Muscle layer of colon (tissue), 2 donors: ENCODE measurements at regions not wholly inside any gene's neighbourhood (a gene's known extent, or its start where the extent isn't known, plus 50 kb on each side); places are given as distances from the start of the nearest gene placed in this dataset.
"Not testable (repeated sequence)": the region's sequence is repeated elsewhere in the genome, so short reads cannot be mapped to it uniquely, and the experiment has no call there.

Experiments
- H3K27ac ChIP-seq: one replicate; pipeline ENCODE4 v1.7.0; 2013; ENCODE audit warnings: low read depth, mild to moderate bottlenecking, low read length, moderate library complexity
- H3K27me3 ChIP-seq, 2 donors: one replicate each; pipeline ENCODE4 v1.7.0; 2013; ENCODE audit warnings: low read length in 2 of 2, mild to moderate bottlenecking in 2 of 2; ENCODE audit not compliant: insufficient read depth in 2 of 2, control insufficient read depth in 1 of 2
- H3K36me3 ChIP-seq: one replicate; pipeline ENCODE4 v1.7.0; 2013; ENCODE audit warnings: mild to moderate bottlenecking, low read length; ENCODE audit not compliant: insufficient read depth
- H3K4me1 ChIP-seq: one replicate; pipeline ENCODE4 v1.7.0; 2013; ENCODE audit warnings: mild to moderate bottlenecking, low read length; ENCODE audit not compliant: insufficient read depth
- H3K4me3 ChIP-seq, 2 donors: one replicate each; pipeline ENCODE4 v1.7.0; 2013; ENCODE audit warnings: low read length in 2 of 2, low read depth in 1 of 2, mild to moderate bottlenecking in 1 of 2, moderate library complexity in 1 of 2
- H3K9ac ChIP-seq: one replicate; pipeline ENCODE4 v1.7.0; 2013; ENCODE audit warnings: low read length
- H3K9me3 ChIP-seq: one replicate; pipeline ENCODE4 v1.7.0; 2013; ENCODE audit warnings: mild to moderate bottlenecking, low read length
- donor health status: abdominal sarcoma.
- donor health status: Adenocarcinoma of cecum.

DNA sequence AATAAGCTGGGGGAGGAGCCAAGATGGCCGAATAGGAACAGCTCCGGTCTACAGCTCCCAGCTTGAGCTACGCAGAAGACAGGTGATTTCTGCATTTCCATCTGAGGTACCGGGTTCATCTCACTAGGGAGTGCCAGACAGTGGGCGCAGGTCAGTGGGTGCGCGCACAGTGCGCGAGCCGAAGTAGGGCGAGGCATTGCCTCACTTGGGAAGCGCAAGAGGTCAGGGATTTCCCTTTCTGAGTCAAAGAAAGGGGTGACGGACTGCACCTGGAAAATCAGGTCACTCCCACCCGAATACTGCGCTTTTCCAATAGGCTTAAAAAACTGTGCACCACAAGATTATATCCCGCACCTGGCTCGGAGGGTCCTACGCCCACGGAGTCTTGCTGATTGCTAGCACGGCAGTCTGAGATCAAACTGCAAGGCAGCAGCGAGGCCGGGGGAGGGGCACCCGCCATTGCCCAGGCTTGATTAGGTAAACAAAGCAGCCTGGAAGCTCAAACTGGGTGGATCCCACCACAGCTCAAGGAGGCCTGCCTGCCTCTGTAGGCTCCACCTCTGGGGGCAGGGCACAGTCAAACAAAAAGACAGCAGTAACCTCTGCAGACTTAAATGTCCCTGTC, 606.4 kb downstream of the TMA16 start:
- not testable (repeated sequence) for H3K36me3 ChIP-seq, H3K27me3 ChIP-seq, H3K27ac ChIP-seq, H3K4me1 ChIP-seq, H3K9me3 ChIP-seq, H3K9ac ChIP-seq, H3K4me3 ChIP-seq

DNA sequence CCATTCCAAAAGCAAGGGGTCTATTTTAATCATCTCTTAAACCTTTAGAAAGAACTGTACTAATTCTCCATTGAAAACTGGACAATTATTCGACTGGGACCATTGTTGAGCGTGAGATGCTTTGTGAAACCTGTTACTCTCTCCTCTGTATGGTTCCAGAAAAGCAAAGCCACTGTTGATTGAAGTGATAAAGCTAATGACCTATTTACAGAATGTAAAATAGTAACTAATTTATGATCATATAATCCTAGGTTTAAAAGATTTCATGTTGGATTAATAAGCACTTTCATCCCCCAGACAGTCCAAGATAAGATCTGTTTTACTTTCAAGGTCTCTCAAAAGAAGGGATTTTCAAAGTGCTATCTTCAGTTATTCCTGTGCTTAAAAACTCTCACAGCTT, 614.5 kb downstream of the TMA16 start:
- no peak overlapping the region for H3K9ac ChIP-seq
- H3K9me3 ChIP-seq = no peaks in the 10 kb centered on the region
- no peak overlapping the region for H3K27ac ChIP-seq
- H3K4me3 ChIP-seq = no peak overlapping the region
- no peaks in the 10 kb centered on the region for H3K36me3 ChIP-seq
- no peaks in the 10 kb centered on the region for H3K27me3 ChIP-seq
- no peaks in the 10 kb centered on the region for H3K4me1 ChIP-seq

DNA sequence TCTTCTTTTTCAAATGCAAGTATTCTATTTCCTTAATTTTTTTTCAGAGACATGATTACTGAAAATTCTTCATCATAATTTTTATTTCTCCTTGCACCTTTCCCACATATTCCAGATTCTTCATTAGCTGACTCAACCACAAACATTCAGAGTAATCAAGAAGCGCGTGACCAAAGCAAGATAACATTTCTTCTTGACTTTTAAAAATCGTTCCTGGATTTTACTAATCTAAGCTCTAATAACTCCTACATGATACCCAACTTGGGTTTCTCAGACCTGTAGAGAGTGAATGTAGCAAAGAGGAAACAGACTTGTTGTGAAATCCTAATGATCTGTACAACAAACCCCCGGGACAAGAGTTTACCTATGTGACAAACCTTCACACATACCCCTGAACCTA, 615.0 kb downstream of the TMA16 start:
- Histone ChIP-seq H3K4me3 (no peak overlapping the region), H3K4me1 (no peaks in the 10 kb centered on the region), H3K9ac (no peak overlapping the region), H3K27ac (no peak overlapping the region), H3K9me3 (no peaks in the 10 kb centered on the region), H3K27me3 (no peaks in the 10 kb centered on the region), H3K36me3 (no peaks in the 10 kb centered on the region)

DNA sequence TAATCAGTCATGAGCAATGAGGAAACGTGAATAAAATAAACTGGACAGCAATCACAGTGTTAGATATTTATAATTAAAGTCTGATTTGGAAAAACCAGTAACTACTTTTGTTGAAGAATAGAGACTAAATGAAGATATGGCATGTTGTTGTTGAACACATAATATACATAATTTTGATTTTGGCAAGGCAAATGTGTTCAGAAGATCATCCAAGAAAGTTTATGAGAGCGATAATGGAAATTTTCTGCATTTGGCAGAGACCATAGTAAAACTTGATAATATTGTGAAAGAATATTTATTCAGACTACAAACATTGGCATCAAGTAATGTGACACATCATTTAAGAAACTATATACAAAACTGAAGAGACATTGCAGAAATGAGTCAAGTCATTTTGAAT, 620.7 kb downstream of the TMA16 start:
- no peaks in the 10 kb centered on the region for H3K4me1 ChIP-seq
- no peaks in the 10 kb centered on the region for H3K27me3 ChIP-seq
- H3K27ac ChIP-seq = no peak overlapping the region
- H3K9ac ChIP-seq = no peak overlapping the region
- no peaks in the 10 kb centered on the region for H3K9me3 ChIP-seq
- no peak overlapping the region for H3K4me3 ChIP-seq
- no peaks in the 10 kb centered on the region for H3K36me3 ChIP-seq

DNA sequence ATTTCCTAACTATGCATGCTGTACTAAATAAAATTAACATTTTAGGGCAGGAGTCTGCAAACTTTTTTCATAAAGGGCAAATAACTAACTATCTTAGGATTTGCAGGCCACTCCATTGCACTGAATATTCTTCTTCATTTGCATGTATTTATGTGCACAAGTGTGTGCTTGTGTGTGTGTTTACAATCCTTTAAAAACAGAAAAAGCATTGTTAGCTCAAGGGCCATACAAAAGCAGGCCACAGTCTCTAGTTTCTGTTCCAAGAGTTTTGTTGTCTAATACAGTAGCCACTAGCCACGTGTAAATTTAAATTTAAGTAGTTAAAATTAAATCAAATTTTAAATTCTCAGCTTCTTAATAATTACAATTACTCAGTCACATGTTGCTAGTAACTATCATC, 621.8 kb downstream of the TMA16 start:
- Histone ChIP-seq H3K27ac (no peak overlapping the region), H3K4me1 (no peaks in the 10 kb centered on the region), H3K36me3 (no peaks in the 10 kb centered on the region), H3K9ac (no peak overlapping the region), H3K4me3 (no peak overlapping the region), H3K9me3 (no peaks in the 10 kb centered on the region), H3K27me3 (no peaks in the 10 kb centered on the region)

DNA sequence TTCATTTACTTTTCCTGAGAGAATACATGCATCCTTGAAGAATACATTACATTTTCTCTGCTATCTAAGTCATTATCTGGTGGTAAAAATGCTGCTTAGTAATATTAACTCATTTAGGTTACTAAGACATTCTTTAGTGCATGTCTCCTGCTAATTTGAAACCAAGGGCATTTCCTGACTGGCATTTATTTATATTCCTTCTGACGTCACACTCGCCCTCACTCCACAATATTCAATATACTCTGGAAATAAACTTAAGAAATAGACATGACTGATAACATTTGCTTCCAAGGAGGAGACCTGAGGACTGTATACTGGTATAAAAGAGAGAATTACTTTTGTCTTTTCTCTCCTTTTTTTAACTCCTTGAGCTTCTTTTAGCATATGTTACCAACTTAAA, 619.5 kb upstream of the SMIM31 start:
- Histone ChIP-seq H3K4me3 (no peak overlapping the region), H3K4me1 (no peaks in the 10 kb centered on the region), H3K27ac (no peak overlapping the region), H3K9ac (no peak overlapping the region), H3K27me3 (no peaks in the 10 kb centered on the region), H3K9me3 (no peaks in the 10 kb centered on the region), H3K36me3 (no peaks in the 10 kb centered on the region)

DNA sequence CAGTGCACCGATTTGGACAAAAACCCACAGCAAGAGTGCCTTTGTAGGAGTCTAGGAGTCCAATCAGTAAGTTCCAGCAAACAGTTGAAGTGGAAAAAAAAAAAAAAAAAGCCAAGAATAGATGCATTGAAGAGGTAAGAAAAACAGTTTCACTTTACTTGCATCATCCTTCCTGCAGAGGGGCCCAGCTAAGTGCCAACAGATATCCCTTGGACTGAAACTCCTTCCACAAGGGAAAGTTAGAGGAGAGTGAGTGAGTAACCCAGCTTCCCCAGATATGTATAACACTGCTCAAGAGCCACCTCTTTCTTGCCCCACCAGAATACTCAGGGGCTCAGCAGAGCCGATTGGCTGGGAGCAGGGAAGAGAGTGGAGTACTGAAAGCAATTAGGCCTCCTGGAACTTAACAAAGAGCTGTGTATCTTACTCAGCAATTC, 617.7 kb upstream of the SMIM31 start:
- Histone ChIP-seq H3K9me3 (no peaks in the 10 kb centered on the region), H3K4me3 (no peak overlapping the region), H3K27me3 (no peaks in the 10 kb centered on the region), H3K27ac (no peak overlapping the region), H3K36me3 (no peaks in the 10 kb centered on the region), H3K9ac (no peak overlapping the region), H3K4me1 (no peaks in the 10 kb centered on the region)

DNA sequence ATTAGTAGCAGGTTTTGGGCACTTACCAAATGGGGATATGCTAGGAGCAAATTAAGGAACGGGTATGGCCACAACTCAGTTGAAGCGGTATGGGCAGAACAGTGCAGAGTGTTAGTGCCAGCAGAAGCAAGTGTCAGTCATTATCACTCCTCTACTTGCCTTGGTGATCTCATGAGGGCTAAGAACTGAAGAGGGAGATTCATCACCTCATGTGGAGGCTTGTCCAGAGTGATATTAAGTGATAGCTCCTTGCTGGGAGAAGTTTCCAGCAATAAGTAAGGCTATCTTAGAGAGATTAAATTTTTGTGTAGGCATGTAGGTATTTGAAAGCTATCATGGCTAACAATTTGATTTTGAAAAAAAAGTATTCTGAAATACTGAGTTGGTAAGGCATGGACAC, 615.4 kb upstream of the SMIM31 start:
- Histone ChIP-seq H3K27me3 (no peaks in the 10 kb centered on the region), H3K4me3 (no peak overlapping the region), H3K36me3 (no peaks in the 10 kb centered on the region), H3K4me1 (no peaks in the 10 kb centered on the region), H3K27ac (no peak overlapping the region), H3K9me3 (no peaks in the 10 kb centered on the region), H3K9ac (no peak overlapping the region)

DNA sequence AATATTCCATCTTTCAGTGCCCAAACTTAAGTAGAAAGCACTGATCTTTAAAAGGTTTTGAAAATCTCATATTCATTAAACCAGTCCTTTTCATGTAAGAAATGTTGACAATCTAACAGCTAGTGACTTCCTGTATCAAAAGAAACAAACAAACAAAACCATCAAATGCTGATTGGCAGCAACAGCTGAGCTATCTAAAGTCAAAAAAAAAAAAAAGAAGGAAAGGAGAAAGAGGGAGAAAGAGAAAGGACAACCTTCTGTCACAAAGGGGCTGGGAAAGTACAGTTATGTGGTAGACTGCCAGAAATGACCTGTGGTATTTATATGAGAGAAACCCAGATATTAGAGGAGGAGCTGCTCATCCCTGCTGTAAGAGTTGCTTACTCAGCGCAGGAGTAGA, 614.6 kb upstream of the SMIM31 start:
- Histone ChIP-seq H3K4me1 (no peaks in the 10 kb centered on the region), H3K9me3 (no peaks in the 10 kb centered on the region), H3K4me3 (no peak overlapping the region), H3K9ac (no peak overlapping the region), H3K27ac (no peak overlapping the region), H3K36me3 (no peaks in the 10 kb centered on the region), H3K27me3 (no peaks in the 10 kb centered on the region)

DNA sequence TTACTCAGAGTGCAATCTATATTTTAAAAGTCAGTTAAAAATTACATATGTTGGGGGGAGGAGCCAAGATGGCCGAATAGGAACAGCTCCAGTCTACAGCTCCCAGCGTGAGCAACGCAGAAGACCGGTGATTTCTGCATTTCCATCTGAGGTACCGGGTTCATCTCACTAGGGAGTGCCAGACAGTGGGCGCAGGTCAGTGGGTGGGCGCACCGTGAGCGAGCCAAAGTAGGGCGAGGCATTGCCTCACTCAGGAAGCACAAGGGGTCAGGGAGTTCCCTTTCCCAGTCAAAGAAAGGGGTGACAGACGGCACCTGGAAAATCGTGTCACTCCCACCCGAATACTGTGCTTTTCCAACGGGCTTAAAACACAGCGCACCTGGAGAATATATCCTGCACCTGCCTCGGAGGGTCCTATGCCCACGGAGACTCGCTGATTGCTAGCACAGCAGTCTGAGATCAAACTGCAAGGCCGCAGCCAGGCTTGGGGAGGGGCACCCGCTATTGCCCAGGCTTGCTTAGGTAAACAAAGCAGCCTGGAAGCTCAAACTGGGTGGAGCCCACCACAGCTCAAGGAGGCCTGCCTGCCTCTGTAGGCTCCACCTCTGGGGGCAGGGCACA, 612.1 kb upstream of the SMIM31 start:
- not testable (repeated sequence) for H3K9me3 ChIP-seq, H3K4me3 ChIP-seq, H3K9ac ChIP-seq, H3K27ac ChIP-seq, H3K27me3 ChIP-seq, H3K4me1 ChIP-seq, H3K36me3 ChIP-seq

DNA sequence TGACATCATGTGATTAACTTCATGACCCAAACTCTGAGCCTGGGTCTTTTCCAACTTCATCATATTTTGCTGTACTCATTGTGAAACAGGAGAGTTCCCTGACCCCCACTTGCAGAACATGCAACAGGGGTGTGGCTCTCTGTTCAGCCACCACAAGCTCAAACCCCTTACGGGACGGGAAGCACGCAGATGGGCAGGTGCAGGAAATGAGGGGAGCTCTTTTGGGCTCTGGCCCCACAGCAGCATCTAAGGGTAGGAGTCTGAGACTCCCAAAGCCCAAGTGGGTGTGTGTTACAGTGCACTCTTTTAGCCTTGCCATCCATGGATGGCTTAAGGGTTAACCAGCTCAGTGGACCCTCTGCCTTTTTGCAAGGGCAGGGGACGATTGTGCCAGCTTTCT, 599.5 kb upstream of the SMIM31 start:
- Histone ChIP-seq H3K27ac (no peak overlapping the region), H3K36me3 (no peaks in the 10 kb centered on the region), H3K4me3 (no peak overlapping the region), H3K27me3 (no peaks in the 10 kb centered on the region), H3K9me3 (no peaks in the 10 kb centered on the region), H3K4me1 (no peaks in the 10 kb centered on the region), H3K9ac (no peak overlapping the region)

DNA sequence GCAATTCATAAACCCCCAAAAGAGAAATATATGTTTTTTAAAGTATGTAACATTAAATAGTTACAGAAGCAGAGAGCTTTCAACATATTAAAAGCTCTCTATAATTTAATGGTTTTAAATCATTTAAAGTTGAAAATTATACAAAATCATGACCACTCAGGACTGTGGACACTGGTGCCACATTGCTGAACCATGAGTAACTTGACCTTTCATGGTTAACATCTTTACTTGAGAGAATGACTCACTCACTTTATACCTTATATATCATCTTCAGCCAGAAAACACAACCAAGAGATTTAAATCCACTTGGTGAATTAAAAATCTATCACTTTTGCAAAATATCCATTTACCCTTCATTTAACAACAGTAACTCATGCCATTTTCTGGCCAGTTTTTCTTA, 584.3 kb upstream of the SMIM31 start:
- no peak overlapping the region for H3K27ac ChIP-seq
- H3K4me3 ChIP-seq = no peak overlapping the region
- H3K4me1 ChIP-seq = no peaks in the 10 kb centered on the region
- no peaks in the 10 kb centered on the region for H3K27me3 ChIP-seq
- H3K9ac ChIP-seq = no peak overlapping the region
- H3K9me3 ChIP-seq = no peaks in the 10 kb centered on the region
- no peaks in the 10 kb centered on the region for H3K36me3 ChIP-seq
